ENCODE measurements at regions not wholly inside any gene's neighbourhood (a gene's known extent, or its start where the extent isn't known, plus 50 kb on each side); places are given as distances from the start of the nearest gene placed in this dataset.
"Not testable (repeated sequence)": the region's sequence is repeated elsewhere in the genome, so short reads cannot be mapped to it uniquely, and the experiment has no call there.

DNA sequence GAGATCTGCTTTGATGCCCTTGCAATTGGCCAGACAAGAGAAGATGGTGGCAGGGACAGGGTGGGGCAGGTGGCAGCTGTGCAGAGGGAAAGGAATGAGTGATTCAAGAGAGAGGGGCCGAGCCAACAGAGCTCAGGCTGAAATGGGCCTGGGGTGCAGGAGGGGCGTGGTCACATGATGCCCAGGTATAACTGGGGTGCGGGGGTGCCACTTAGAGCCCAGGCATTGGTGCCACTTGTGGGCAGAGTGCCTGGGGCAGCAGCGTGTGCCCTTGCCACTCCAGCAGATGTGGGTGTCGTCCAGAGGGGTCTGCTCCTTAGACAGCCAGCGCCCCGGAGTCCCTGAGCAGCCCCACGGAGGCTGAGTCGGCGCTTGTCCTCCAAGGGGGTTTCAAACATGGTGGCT lies 88.7 kb downstream of the PLXNA1 start:
- no peak for DNase-seq (ENCODE audit: low spot score)

DNA sequence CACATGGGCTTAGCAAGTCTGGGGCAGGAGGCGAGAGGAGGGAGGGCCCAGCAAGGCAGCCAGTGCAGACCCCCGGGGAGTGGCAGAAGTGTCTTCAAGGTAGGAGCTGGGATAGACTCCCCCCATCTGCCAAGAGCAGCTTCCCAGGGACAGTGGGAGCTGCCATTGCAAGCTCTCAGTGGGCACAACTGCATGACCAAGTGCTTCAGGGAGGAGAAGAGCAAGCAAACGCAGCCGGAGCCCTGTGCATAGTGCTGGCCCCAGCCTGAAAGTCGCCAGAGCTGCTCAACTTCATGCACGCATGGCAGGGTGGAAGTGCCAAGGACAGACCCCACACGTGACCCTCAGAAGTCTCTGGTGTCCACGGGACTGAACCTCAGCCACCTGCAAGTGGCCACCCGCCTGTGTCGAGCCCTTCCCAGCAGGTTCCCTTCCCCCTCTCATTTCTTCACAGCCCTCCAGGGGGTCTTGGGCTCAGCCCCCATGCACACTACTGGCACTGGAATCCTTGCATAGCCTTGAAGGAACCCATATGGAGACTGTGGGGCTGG lies 89.4 kb downstream of the PLXNA1 start:
- no peak for DNase-seq (ENCODE audit: low spot score)

DNA sequence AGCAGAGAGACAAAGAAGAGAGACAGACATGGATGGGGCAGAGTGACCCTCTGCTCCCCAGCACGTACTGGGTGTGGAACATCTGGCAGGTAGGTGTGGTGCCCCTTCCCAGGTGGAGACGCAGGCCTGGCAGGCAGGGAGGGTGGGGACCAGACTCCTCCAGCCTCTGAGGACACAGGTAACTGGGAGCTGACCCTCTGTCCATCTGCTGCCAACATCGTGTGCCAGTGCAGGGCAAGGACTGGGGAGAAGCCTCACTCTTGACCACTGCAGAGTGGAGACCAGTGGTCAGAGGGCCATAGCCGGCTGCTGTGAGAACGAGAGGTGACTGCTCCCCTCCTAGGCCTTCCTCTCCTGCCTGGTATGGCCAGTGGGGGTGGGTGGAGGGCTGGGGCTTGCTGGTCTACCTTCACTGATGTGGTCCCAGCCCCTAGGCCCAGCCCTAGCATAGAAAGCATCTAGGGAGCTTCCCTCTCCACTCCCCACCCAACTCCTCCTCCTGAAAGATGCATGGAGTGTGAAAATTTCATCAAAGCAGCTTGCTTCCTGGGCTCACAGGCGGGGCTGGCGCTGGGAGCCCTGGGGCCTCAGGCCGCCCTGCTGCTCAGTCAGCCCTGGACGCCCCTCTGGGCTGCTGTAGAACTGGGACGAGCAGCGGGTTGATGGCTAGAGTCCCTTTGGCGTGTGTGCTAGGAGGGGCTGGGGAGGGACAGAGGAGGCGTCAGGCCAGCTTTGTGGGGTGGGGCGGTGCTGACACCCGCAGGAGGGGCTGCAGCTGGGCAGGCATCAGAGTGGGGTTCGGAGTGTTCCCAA lies 90.3 kb downstream of the PLXNA1 start:
- DNase-seq (ENCODE audit: low spot score) = no peak

DNA sequence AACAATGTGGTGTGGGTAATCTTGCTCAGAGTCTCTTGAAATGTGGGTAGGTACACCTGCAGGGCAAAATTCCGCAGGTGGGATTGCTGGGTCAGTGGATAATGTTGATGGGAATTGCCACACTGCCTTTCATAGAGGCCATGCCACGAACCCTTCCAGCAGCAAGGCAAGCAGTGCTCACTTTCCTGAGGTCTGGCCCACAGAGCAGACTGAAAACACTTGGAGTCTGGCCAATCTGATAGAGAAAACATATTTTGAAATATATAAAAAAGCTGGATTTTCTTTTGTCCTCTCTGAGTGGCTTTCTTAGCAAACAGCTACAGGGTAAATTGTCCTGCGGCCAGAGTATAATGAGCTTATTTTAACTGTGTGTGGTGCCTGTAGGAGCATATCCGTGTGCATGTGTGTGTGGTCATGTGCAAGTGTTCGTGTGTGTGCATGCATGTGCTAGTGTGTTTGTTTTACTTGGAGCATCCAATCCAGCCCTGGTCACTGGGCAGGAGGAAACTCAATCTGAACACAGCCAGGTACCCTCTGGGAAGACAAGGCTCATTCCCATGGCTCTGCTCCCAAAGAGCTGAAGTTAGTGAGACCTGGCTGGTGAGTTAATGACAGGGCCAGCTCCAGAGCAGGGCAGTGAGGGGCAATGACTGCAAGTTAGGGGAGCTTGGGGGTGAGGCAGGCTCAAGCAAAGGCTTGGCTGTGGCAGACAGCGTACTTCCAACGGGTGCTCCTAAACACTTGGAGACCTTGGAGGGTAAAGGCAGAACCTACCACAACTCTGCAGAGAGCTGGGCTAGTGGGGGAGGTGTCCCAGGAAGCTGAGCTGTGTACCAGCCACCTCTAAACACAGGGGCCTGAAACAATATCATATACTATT lies 91.3 kb downstream of the PLXNA1 start:
- DNase-seq (ENCODE audit: low spot score) = no peak

DNA sequence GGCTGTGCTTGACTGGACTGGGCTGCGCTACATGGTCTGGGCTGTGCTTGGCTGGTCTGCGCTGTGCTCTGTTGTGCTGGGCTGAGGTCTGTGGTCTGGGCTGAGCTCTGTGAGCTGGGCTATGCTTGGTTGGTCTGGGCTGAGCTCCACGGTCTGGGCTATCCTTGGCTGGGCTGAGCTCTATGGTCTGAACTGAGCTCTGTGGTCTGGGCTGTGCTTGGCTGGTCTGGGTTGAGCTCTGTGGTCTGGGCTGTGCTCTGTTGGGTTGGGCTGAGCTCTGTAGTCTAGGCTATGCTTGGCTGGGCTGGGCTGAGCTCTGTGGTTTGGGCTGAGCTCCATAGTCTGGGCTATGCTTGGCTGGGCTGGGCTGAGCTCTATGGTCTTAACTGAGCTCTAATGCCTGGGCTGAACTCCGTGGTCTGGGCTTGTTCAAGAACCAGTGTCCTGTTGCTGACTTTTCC lies 92.0 kb downstream of the PLXNA1 start:
- no peak for DNase-seq (ENCODE audit: low spot score)

DNA sequence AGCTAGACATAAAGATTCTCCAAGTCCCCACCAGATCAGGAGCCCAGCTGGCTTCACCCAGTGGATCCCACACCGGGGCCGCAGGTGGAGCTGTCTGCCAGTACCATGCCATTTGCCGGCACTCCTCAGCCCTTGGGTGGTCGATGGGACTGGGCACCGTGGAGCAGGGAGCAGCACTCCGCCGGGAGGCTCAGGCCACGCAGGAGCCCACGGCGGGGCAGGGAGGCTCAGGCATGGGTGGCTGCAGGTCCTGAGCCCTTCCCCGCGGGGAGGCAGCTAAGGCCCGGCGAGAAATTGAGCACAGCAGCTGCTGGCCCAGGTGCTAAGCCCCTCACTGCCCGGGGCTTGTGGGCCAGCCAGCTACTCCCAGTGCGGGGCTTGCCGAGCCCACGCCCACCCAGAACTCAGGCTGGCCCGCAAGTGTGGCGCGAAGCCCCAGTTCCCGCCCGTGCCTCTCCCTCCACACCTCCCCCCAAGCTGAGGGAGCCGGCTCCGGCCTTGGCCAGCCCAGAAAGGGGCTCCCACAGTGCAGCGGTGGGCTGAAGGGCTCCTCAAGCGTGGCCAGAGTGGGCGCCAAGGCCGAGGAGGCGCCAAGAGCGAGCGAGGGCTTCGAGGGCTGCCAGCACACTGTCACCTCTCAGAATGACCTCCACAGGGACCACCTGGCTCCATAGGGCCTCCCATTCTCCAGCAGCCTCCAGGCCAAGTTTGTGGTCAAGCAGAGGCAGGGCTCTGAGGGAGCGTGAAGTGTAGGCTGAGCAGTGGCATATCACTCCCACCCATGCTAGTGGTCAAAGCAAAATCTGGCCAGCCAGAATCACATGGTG lies 93.5 kb downstream of the PLXNA1 start:
- not testable (repeated sequence) for DNase-seq (ENCODE audit: low spot score)

DNA sequence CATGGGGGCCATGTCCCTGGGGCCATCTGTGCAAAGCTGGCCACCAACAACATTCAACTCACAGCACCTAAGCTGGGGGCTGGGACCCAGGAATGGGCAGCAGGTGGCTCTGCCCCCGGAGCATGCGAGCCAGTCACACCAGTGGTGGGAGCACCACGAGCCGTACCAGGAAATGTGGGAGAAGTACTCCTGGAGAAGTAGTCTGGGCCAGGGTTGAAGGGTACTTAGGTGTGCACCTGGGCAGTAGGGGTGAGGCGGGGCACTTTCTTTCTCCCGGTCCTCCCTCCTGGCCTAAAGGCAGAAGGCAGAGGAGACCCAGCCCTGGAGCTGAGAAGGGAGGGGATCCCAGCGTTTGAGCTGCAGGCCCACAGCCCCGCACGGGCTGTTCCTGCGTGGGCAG lies 94.2 kb downstream of the PLXNA1 start:
- no peak for DNase-seq (ENCODE audit: low spot score)

DNA sequence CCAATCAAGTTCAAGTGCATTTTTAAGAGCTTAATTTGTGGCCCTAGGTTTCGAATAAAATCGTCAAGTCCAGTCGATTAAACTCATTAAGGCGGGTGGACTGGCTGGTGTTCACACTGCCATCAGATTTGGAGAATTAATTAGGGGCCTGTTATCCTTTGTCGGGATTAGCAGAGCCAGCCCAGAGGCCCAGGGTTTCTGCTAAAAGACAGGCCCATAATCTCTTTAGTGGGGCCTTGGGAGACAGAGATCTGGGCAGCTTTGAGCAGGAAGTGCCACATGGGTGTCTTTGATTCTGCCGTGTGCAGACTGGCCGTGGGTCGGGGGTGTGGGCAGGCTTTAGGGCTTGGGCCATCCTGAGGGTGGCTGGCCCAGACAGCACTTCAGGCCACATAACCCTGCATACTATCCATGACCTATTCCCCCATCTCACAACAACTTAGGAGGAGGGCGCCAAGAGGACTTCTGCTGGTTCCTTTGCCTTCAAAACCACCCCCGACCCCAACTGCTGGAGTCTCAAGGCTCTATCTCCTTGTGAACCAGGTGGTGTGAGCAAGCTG lies 94.7 kb downstream of the PLXNA1 start:
- no peak for DNase-seq (ENCODE audit: low spot score)

DNA sequence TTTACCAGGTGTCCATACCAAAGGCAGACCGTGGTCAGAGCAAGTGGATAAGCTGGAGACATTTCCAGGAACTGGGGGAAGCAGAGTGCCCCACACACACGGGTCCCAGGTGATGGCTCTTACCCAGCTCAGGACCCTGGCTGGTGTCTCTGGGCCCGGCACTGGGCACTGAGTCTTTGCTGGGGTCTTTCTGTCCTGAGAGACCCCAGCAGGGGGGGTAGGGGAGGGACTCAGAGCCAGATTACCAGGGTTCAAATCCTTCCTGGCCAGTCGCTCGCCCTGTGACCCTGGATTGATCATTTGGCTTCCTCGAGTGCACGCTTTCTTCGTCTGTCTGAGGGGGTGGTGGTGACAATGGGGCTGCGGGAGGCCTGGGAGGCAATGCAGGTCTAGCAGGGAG lies 95.7 kb downstream of the PLXNA1 start:
- DNase-seq (ENCODE audit: low spot score) = no peak

DNA sequence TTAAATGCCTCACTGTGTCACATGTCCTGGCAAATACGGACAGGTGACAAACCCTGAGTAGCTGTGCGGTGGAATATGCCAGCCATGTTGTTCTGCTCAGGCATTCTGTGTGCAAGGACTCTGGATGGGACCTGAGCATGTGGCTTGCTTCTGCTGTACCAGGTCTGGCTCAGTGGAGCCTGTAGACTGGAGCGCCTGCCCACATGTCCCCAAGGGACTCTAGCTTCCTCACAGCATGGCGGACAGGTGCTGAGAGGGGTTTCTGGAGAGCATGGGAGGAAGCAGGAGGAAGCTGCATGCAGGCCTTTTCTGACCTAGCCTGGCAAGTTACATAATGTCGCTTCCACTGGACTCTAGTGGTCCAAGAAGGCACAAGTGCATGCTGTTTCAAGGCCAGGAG lies 96.3 kb downstream of the PLXNA1 start:
- no peak for DNase-seq (ENCODE audit: low spot score)

DNA sequence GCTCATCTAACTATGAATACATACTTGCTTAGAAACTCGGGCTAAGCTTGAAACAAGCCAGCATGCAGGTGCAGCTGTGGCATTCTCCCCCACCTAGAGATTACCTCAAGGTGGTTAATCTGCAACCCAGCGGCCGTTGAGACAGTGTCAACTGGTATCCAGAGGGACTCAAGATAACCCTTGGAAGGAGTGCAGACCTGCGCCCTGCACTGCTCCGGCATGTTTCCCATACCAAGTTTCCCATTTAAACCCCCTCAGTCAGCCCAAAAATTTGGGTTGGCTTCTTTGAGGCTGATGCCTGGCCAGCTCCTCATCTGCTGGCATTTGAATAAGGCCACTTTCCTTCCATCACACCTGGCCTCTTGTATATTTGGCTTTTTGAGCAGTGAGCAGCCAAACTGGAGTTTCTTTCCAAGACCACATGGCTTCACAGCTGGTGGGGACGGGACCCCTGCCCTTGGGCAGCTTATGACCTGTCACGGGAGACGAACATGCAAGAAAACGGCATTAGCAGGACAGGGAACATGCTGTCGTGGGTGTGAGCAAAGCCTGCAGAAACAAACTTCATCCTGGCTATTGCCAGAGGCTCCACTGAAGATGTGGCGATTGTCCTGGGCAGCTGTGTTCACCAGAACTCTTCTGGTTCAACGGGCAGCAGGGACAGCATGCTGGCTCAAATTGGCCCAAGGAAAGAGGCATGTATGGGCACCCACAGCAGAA lies 98.2 kb downstream of the PLXNA1 start:
- DNase-seq (ENCODE audit: low spot score) = no peak

DNA sequence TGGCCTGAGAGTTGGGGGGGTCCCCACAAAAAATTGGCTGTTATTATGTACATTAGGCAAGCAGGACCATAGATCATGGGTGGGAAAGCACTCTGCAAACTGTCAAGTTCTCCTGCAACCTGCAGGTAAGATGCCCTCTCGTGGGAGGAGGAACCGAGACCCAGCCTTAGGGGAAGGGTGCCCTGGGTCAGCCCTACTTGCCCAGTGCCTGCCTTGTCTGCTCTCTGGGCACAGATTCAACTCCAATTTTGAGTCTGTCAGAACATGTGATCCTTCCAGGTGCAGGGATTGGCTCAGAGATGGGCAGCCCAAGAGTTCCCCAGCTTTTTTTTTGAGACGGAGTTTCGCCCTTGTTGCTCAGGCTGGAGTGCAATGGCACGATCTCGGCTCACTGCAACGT lies 99.2 kb downstream of the PLXNA1 start:
- no peak for DNase-seq (ENCODE audit: low spot score)

DNA sequence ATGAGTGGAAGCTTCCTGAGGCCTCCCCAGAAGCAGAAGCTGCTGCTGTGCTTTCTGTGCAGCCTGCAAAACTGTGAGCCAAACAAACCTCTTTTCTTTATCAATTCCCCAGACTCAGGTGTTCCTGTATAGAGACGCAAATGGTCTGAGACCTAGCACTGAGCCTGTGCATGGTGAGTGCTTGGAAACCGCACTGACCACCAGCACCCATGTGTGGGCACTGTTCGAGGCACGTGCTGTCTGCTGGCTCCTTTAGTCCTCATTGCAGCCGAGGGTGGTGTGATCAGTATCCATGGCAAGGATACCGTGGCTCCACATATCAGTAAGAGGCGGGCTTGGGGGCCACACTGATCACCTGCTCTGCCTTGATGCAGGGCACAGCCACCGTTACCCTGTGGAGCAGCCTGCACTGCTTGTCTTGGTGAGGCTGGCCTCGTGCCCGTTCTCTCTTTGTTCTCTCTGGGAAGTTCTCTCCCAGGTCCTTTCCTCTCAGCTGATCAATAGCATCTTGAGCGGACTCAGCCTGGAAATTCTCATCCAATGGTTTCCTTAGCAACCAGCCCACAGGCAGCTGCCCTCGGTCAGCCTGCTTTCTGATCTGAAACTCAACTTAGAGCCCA lies 101.0 kb downstream of the PLXNA1 start:
- DNase-seq (ENCODE audit: low spot score) = no peak

DNA sequence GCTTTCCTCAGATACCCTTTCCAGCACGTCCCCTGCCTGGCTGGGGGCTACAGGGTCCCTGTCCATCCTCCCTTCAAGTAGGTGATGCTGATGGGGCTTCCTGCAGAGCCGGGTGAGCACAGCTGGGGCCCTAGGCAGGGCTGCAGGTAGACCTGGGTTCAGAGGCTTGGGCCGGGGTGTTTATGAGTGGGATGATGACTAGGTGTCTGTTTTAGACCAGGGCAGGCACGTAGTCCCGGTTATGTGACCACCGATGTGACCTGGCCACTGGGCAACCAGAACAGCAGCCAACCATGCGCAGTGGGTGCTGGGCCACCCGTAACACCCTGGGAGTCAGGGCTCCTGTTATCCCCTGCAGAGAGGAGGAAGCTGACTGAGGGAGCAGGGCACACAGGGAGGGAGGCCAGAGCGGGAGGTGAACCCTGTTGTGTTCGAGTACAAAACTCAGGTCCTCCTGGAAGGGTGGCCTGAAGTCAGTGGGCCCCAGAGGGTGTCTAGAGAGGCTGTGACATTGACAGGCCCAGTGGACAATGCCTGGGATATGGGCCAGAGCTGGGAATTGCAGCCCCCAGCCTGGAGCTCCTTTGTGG lies 101.6 kb downstream of the PLXNA1 start:
- DNase-seq (ENCODE audit: low spot score) = no peak

DNA sequence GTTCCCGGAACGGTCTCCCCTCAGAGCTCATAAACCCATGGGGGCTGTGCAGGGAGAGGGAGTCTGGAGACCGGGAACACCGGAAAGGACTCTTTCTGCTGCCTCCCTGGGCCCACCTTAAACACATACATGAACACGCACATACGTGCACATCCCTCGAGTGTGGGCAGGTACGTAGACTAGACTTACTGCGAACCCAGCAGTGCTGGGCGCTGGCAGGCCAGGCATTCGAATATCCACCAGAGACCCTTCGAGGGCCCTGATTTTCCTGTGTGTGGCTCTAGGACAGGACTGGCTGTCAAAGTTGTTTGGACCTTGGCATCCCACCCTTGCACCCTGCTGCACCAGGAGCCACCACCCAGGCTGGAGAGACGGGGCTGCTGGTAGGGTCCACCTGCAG lies 102.7 kb downstream of the PLXNA1 start:
- DNase-seq (ENCODE audit: low spot score) = no peak

DNA sequence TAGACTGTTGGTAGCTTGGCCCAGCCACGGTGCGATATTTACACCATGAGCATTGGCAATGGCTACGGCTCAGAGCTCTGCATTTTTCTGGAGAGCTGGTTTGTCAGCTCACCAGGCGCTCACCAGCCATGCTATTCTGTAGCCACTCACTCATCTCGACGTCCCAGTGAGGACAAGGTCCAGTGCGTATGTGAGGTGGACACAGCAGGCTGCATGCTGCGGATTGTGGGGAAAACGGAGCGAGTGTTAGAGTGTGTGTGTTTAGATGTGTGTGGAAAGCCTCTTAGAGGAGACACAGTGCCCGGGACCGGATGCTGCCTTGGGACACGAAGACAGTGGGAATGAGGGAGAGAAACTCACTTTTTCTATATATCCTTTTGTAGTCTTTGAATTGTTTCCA lies 103.7 kb downstream of the PLXNA1 start:
- not testable (repeated sequence) for DNase-seq (ENCODE audit: low spot score)

DNA sequence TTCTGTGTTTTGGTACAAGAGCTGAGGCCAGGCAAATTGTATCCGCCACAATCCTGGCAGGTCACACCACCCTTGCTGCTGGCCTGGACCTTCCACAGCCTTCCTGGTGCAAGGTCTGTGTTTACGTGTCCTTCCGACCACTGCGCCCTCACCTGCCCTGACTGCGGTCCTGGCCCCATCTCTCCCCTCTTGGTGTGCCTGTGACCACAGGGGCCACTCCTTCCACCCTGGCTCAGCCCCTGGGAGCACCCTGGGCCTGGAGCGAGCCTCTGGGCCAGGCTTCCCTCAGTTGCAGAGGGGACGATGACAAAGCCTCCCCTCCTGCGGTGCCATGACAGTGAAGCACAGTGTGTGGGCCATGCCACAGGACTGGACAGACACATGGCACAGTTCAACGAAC lies 104.5 kb downstream of the PLXNA1 start:
- no peak for DNase-seq (ENCODE audit: low spot score)

DNA sequence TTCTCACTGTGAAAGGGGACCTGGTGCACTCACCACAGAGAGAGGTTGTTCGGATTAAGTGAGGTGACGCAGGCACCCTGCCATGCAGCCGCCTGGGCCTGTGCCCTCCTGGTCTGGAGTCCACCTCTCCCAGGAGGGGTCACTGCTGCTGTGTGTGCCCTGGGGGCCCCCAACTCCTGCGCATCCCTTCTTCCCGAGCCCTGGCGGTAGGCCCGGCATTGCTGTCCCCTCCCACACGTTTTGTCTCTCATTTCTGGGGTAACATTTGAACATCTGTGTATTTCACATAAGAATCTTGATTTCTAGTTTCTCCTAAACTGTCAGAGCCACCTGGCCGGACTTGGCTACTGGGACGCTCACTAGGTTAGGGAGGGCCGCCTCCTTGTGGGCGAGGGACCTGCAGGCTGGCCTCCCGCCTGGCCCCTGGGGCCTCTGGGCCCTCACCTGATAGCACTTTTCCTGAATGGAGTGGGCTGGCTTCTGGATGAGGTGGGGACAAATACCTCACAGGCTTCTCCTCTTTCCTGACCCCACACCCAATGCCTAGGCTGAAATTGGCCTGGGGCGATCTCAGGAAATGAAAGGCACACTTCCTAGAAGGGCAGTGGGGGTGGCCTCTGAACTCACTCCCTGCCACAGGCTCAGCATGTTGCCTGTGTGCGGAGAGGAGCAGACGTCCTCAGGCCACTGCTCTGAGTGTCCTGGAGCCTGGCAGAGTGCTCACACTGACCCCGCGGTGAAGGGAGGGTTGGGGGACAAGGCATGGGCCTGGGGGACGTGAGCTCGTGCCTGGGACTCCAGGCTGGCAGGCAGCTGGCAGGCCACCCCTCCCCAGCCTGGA lies 104.2 kb upstream of the PRR23E start:
- DNase-seq (ENCODE audit: low spot score) = no peak

DNA sequence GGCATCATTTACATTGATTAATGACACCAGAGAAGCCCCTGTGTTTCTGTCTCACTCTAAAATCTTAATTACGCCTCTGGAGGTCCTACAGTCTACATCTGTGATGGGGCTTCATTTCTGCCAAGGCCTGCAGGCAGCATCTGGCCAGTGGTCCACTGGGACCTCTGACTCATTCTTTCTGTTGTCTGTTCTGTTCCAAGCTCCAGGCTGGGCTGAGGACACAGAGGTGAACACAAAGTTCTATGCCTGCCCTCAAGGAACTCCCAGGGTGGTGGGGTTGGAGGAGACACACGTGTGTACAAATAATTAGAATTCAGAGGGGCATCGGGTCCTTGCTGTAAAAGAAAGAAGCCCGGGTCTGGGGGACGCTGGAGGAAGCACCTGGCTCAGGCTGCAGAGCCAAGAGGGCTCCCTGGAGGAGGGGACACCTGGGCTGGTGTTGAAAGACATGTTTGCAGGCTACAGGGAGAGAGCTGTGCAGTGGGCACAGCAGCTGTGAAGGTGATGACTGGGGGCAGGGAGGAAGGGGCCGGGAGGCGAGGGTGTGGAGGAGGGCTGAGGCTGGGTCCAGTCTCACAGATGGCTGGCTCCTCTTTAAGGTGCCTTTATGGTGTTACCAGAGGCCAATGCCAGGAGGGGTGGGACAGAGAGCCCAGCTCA lies 103.3 kb upstream of the PRR23E start:
- DNase-seq (ENCODE audit: low spot score) = no peak
